Heart right ventricle (tissue), 16 donors: ENCODE measurements at regions not wholly inside any gene's neighbourhood (a gene's known extent, or its start where the extent isn't known, plus 50 kb on each side); places are given as distances from the start of the nearest gene placed in this dataset.
A peak's percentile ranks its signal among the peaks of the same experiment; 100 is the strongest.

ENCODE experiments used
- ATAC-seq, 8 donors: fragments of 200-7000 bp; cut with Tn5 transposase; one replicate each; pipeline ENCODE4 v1.9.1; 2020; ENCODE audit warnings: mild to moderate bottlenecking in 8 of 8, moderate library complexity in 8 of 8, moderate number of reproducible peaks in 1 of 8
- DNase-seq, 2 donors: peaks; one replicate each; pipeline ENCODE4 v3.0.0-alpha.2; 2020
- H3K27ac ChIP-seq, 10 donors: fragments of 200-600 bp; sonication (generic) in 2 of 10; one replicate each; pipeline versions ENCODE4 v1.5.0 to v1.8.0; 2020 to 2022; ENCODE audit warnings: mild to moderate bottlenecking in 3 of 10
- H3K27me3 ChIP-seq, 7 donors: fragments of 200-600 bp; one replicate each; pipeline ENCODE4 v1.8.0; 2021 to 2022; ENCODE audit warnings: mild to moderate bottlenecking in 2 of 7
- H3K36me3 ChIP-seq, 9 donors: fragments of 200-600 bp; sonication (generic) in 1 of 9; one replicate each; pipeline versions ENCODE4 v1.5.0 to v1.8.0; 2020 to 2022; ENCODE audit warnings: mild to moderate bottlenecking in 2 of 9
- H3K4me1 ChIP-seq, 9 donors: fragments of 200-600 bp; sonication (generic) in 1 of 9; one replicate each; pipeline versions ENCODE4 v1.5.0 to v1.8.0; 2020 to 2022; ENCODE audit warnings: mild to moderate bottlenecking in 4 of 9
- H3K4me3 ChIP-seq, 10 donors: fragments of 200-600 bp; sonication (generic) in 2 of 10; one replicate each; pipeline versions ENCODE4 v1.5.0 to v1.8.0; 2020 to 2022; ENCODE audit warnings: mild to moderate bottlenecking in 7 of 10, moderate library complexity in 2 of 10
- H3K9me3 ChIP-seq, 11 donors: fragments of 200-600 bp in 10 of 11; sonication (generic) in 2 of 11; one replicate each; pipeline versions ENCODE4 v1.5.0 to v1.8.0; 2013 to 2022; ENCODE audit warnings: mild to moderate bottlenecking in 2 of 11, control low read depth in 1 of 11, moderate library complexity in 1 of 11
- WGBS, 2 donors: extraction: QIAGEN DNeasy Blood & Tissue Kit; methylation state at CpG; one replicate each; pipeline ENCODE4 v1.1.7; 2013; ENCODE audit warnings: inconsistent platforms in 1 of 2; 5-methylcytosine and 5-hydroxymethylcytosine counted together
- intact Hi-C, 10 donors: fragments of 100-400 bp; cut with DNase I; formaldehyde crosslinking; loops; one replicate each; pipeline versions ENCODE4 v1.11.1 to v1.14.2; 2022
- TF ChIP-seq, protein P1 (sequence below), 9 donors: fragments of 200-600 bp; sonication (generic) in 2 of 9; IDR thresholded peaks; one replicate each; pipeline versions ENCODE4 v1.5.0 to v1.8.0; 2021 to 2022; ENCODE audit warnings: antibody characterized with exemption in 9 of 9, mild to moderate bottlenecking in 5 of 9, moderate library complexity in 1 of 9
- donor health status: Arrhythmogenic right ventricular cardiomyopathy.
- donor health status: ischemic (EF 13 %, LVEDD 7.1; RV severe dilation, severe dysfunction).
- donor health status: healthy with polysubstance abuse.
- donor health status: DM: no; HTN: yes; CAD: no.
- donor health status: DM: no; HTN: no; CAD: no.
- donor health status: ischemic (EF 25% LVEDD 6.9; RV normal size, moderate dysfunction).
- donor health status: ischemic (EF 25% LVEDD 5.7; RV mildly dilated, moderate dysfunction).
- donor health status: healthy.
- donor health status: DM: yes; HTN: yes; CAD: no.
- donor health status: Ischemic cardiomyopathy.
- donor health status: ischemic (EF 35%, LVEDD 5.7; RV mildly dilated, moderate dysfunction).
- donor health status: nonischemic (EF 11% LVEDD 7.7; RV severe dilation, severe dysfunction).
- donor health status: DM: yes; HTN: yes; CAD: no.
- donor health status: PGD.
- donor health status: ischemic (EF 29% LVEDD 5.4; RV normal size, mild dysfunction).
- donor health status: nonischemic (EF 23%, LVEDD 6.1; RV moderate dilation, normal function).

DNA sequence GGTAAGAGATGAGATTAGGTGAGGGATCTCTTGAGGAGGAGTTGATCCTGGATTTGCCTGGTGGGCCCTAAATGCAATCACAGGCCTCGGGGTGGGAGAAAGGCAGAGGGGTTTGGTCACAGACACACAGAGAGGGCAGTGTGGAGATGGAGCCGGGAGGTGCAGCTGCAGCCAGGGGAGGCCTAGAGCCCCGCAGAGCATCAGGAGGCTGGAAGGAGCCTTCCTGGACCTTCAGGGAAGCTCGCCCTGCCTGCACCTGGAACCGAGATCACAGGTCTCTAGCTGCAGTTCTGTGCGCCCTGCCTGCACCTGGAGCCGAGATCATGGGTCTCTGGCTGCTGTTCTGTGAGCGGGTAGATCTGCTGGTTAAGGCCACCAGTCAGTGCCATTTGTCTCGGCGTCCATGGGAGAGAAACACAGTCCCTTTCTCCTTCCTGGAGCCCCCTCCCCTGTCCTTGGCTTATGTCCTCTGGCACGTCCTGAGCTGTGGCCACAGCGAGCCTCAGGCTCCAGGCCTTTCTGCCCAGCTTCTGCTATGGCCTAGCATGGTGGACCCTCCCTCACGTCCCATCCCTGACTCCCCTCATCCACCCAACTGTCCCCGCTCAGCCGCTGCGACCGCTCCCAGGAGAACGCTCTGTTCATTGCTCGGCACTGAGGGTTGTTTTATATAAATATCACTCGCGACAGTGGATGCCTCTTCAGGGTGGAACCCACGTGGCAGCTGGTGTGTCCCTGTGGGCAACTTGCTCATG lies 112.0 kb downstream of the DACT2 start:
- no peak for ATAC-seq
- 90 to 93% methylated on average over 22 of the region's 22 CpGs for WGBS, 2 donors
- Histone ChIP-seq H3K4me3 (no peak overlapping the region), H3K9me3 (peaks cover 0 to 14% (median 0%) of the 10 kb centered on the region in 11 donors), H3K4me1 (no peaks in the 10 kb centered on the region), H3K36me3 (no peaks in the 10 kb centered on the region), H3K27me3 (peaks cover 0 to 10% (median 0%) of the 10 kb centered on the region in 7 donors), H3K27ac (no peak overlapping the region)
- no peak for DNase-seq
- intact Hi-C loops, result no loop called here
- TF ChIP-seq, protein P1, sequence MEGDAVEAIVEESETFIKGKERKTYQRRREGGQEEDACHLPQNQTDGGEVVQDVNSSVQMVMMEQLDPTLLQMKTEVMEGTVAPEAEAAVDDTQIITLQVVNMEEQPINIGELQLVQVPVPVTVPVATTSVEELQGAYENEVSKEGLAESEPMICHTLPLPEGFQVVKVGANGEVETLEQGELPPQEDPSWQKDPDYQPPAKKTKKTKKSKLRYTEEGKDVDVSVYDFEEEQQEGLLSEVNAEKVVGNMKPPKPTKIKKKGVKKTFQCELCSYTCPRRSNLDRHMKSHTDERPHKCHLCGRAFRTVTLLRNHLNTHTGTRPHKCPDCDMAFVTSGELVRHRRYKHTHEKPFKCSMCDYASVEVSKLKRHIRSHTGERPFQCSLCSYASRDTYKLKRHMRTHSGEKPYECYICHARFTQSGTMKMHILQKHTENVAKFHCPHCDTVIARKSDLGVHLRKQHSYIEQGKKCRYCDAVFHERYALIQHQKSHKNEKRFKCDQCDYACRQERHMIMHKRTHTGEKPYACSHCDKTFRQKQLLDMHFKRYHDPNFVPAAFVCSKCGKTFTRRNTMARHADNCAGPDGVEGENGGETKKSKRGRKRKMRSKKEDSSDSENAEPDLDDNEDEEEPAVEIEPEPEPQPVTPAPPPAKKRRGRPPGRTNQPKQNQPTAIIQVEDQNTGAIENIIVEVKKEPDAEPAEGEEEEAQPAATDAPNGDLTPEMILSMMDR (IDR thresholded peaks at IDR 0.05), result no peak

DNA sequence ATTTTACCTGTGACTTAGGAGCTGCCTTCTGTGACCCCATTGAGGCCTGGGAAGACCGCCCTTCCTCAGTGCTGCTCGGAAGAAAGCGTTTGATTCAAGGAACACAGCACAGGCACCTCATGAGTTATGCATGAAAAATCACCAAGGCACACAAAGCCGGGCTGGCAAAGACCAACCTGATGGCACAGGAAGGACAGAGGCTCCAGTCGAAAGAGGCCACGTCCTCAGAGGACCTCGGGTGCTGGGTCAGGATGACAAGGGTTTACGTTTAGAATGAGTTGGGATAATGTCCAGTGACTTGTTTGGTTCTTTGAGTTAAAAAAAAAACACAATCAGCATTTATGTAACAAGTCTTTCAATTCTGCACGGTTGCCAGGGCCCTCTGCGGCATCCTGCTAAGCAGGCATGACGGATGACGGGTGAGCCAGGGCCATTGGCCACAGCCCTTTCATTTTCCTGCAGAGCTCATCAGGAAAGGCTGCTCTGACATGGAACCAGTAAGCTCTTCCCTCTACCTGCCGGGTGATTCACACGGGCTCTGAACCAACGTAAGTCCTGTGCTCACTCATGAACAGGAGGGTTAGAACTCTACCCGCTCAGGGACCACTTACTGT lies 112.8 kb downstream of the DACT2 start:
- DNase-seq, result no peak
- no peaks in the 10 kb centered on the region for H3K4me1 ChIP-seq
- WGBS, 2 donors, result 90 to 96% methylated on average over 16 of the region's 16 CpGs
- TF ChIP-seq, protein P1 (IDR thresholded peaks at IDR 0.05), result no peak
- H3K27ac ChIP-seq, result no peak overlapping the region
- ATAC-seq, result no peak
- H3K4me3 ChIP-seq, result no peak overlapping the region
- H3K27me3 ChIP-seq, result peaks cover 0 to 10% (median 0%) of the 10 kb centered on the region in 7 donors
- H3K36me3 ChIP-seq, result no peaks in the 10 kb centered on the region
- peaks cover 0 to 14% (median 0%) of the 10 kb centered on the region in 11 donors for H3K9me3 ChIP-seq
- intact Hi-C loops, result no loop called here

DNA sequence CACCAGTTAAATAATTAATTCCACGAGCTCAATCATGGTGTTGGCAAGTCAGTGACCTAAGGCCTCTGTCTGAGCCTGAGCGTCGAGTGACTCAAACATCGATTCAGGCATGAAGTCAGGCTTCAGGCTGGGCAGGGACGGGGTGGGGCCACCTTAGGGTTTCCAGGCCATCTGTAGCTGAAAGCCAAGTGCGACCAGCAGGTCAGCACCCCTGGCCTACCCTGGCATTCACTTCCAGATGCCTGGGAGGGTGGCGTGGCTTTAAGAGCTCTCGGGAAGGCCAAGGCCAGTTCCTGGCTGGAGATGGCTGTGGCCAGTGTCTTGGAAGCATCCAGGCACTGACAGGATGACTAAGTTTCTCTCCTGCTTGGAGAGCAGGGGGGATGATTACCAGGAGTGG lies 113.4 kb downstream of the DACT2 start:
- H3K36me3 ChIP-seq, result no peaks in the 10 kb centered on the region
- 88 to 91% methylated on average over 8 of the region's 8 CpGs for WGBS, 2 donors
- TF ChIP-seq, protein P1 (IDR thresholded peaks at IDR 0.05), result no peak
- intact Hi-C loops, result no loop called here
- ATAC-seq, result peak in 1 of 8 donors; percentile 35
- no peaks in the 10 kb centered on the region for H3K4me1 ChIP-seq
- DNase-seq, result no peak
- H3K9me3 ChIP-seq, result peaks cover 0 to 14% (median 0%) of the 10 kb centered on the region in 11 donors
- H3K4me3 ChIP-seq, result no peak overlapping the region
- peaks cover 0 to 10% (median 0%) of the 10 kb centered on the region in 7 donors for H3K27me3 ChIP-seq
- no peak overlapping the region for H3K27ac ChIP-seq

DNA sequence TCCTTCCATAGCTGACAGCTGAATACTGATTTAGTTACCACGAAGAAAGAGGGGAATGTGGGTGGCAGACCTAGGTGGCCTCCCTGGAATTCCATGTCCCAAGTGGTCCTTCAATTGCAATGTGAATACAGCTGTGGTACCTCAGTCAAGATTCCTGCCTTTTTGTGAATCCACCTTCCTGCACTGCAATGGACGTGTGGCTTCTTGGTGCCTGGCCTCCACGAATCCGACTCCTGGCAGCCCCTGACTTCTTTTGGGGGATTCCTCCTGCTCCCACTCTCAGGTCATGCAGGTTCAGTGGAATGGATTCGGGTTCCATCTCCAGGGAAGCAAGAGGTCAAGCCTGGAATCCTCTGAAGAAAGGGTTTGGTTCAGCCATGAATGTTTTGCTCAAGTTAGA lies 117.8 kb downstream of the DACT2 start:
- intact Hi-C loops, result no loop called here
- Histone ChIP-seq H3K36me3 (no peaks in the 10 kb centered on the region), H3K4me1 (no peaks in the 10 kb centered on the region), H3K27me3 (peaks cover 0 to 6% (median under 1%) of the 10 kb centered on the region in 7 donors), H3K4me3 (no peak overlapping the region), H3K27ac (no peak overlapping the region), H3K9me3 (peaks cover 0 to 14% (median 0%) of the 10 kb centered on the region in 11 donors)
- no peak for ATAC-seq
- no peak for DNase-seq
- TF ChIP-seq, protein P1 (IDR thresholded peaks at IDR 0.05), result no peak
- WGBS, 2 donors, result 89% methylated on average over 5 of the region's 5 CpGs
